GM19372 (cell line): ENCODE measurements at regions not wholly inside any gene's neighbourhood (a gene's known extent, or its start where the extent isn't known, plus 50 kb on each side); places are given as distances from the start of the nearest gene placed in this dataset.
"Not testable (repeated sequence)": the region's sequence is repeated elsewhere in the genome, so short reads cannot be mapped to it uniquely, and the experiment has no call there.

ENCODE experiments used
- ATAC-seq: cut with Tn5 transposase; IDR thresholded peaks from one replicate; pipeline ENCODE4 v1.9.1; 2021; ENCODE audit warnings: mild to moderate bottlenecking, low read depth, moderate library complexity; ENCODE audit not compliant: unreplicated experiment

DNA sequence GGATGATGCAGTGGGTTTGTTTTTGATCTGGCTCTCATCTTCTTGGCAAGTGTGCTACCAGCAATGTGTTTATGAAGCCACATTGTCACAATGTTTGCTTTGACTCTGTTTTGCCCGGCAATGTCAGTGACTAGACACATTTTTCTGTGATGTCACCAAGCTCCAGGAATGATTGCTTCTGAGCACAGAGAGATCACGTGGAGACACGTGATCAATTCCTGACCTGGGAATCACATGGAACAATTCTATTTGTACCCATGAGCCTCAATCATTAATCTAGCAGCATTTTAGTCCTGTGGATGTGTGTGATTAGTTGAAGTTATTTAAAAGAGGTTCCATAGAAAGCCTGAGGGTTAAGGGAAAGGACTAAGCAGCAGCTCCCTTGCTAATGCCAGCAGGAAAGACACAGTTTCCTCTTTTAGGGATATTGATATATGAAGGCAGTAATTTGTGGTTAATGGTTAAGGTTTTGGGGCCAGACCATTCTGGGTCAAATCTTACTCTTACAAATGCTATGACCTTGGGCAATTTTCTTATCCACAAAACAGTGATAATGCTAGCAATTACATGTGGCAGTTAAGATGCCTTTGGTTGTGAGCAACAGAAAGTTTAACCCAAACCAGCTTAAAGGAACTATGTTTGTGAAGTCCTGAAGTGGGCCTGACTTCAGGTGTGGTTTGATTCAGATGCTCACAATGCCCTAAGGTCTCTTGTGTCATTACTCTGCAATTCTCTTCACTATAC is 59.0 kb downstream of the FASLG start:
- no peak for ATAC-seq

DNA sequence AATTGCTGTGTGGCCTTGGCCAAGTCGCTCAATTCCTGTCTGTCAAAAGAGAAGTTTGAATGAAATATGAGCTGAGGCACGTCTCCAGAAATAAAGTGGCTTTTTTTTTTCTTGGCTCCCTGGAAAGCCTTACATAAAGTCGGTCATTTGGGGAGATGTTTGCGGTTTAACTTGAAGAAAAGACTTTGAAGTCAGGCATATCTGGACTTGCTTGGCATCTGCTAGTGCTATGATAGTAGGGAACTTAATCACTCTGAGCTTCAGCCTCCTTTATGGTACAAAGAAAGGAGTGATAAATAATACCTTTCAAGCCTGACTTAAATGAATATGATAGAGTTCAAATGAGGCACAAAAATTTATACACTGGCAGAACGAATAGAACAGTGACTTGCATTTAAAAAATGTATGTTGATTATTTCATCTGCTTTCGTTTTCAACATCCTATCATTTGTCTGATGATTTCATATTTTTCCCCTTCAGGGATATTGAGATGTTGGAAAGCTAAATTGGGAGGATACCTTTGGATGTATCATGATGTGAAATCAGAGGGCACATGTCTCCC is 60.2 kb downstream of the FASLG start:
- ATAC-seq, result no peak

DNA sequence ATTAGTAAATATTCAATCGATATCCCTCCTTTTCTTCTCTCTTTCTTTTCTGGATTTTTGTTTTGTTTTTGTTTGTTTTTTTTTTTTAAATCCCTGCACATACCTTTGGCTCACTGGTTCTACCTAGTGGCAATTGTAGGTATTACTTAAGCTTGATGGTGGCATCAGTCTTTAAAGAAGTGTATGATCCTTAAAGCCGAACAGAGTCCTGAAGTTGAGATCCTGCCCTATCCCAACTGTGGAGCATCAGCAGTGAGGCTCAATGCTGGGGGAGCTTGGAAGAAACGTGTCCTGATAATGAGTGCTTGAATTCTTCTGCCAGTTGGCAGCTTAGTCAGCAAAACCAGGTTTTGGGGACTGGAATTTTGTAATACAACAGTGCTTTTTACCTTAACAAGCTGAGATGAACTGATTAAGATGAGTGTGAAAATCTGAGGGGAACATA is 60.8 kb downstream of the FASLG start:
- no peak for ATAC-seq

DNA sequence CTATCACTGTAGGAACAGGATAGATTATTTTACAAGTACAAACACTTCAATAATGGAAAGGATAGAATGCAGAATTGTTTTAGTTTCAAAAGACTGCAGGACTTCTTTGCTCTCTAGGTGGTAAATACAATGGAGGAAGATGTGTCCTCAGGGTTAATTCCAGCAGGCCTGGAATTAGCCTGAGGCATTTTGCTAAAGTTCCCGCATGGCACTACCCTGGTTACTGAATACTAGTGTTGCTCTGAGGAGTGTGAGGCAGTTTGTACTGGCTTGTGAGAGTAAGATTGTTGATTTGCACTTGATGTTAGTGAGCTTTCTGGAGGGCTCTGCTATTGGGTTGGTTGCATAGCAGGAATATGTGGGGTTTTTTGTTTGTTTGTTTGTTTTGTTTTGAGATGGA is 61.4 kb downstream of the FASLG start:
- no peak for ATAC-seq

DNA sequence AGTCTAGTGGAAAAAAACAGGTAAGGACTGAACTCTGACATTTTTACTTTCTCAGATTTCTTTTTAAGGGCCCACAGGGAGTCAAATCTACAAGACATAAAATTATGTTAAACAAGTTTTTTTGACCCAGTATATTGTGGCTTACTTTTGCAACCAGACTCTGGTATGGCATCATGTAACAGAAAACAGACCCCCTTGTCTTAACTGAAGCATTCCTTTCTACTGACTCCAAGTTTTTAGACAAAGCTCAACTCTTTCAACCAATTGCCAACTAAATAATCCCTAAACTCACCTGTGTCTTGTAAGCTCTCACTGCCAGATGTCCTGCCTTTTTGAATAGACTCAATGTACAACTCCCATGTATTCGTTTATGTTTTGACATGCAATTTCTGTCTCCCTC is 64.3 kb downstream of the FASLG start:
- ATAC-seq, result no peak

DNA sequence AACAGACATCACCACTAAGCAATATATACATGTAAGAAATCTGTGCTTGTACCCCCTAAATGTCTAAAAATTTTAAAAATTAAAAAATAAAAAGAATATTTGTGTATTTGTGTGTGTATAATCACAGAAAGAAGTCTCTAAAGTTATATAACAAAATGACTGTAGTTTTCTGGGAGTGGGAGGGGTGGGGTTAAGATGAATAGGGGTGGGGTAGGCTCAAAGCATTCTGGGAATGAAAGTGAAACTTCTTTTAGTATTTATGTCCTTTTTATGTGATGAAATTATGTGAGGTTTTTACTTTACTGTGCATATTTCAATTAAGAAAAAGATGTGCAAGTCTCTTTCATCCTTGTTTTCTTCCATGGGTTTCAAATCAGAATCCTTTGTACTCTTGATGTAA is 65.3 kb downstream of the FASLG start:
- no peak for ATAC-seq

DNA sequence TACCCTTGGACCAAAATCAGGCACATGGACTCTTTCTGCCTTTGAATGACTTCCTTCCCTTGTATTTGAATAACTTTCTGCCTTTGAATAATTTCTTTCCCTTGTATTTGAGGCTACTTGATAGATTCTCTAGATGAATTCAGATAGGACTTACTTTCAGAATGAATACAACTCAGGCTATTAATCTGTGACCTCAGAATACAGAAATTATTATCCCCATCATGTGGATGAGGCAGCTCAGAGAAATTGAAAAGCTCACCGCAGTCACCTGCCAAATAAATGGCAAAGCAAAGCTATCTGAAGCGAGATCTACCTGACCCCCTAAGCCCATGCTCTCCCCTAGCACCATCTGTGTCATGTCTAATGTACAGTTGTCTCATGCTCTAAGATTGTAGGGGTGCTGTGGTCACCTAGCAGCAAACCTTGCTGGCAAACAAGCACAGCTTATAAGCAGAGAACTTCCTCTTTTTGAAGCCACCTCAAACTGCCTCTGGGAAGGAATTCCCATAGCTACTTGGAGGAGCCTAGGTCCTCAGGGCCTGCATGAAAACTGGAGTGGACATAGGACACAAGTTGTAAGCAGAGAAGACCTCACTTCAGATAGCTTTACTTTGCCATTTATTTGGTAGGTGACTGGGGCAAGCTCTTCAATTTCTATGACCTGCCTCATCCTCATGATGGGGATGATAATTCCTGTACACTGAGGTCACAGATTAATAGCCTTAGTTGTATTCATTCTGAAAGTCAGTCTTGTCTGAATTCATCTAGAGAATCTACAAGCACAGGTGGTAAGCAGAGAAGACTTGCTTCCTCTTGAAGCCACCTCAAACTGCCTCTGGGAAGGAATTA is 66.1 kb downstream of the FASLG start:
- peak; percentile 77 for ATAC-seq

DNA sequence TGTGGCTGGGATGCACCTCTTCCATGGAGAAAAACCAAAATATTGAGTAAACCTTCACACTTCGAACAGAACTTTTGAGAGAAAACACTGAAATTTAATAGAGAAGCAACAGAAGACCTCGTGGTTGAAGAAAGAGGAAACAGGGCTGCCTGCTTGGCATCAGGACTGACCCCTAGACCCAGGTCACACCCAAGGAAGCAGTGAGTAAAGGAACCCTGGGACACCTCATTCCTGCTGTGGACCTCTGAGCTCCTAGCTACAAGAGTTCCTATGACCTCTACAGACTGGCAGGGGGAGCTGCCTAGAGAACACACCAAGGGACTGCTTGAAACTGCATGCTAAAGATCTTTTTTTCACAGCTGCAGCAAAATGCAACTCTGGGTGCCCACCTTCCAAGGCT is 67.8 kb downstream of the FASLG start:
- ATAC-seq, result no peak

DNA sequence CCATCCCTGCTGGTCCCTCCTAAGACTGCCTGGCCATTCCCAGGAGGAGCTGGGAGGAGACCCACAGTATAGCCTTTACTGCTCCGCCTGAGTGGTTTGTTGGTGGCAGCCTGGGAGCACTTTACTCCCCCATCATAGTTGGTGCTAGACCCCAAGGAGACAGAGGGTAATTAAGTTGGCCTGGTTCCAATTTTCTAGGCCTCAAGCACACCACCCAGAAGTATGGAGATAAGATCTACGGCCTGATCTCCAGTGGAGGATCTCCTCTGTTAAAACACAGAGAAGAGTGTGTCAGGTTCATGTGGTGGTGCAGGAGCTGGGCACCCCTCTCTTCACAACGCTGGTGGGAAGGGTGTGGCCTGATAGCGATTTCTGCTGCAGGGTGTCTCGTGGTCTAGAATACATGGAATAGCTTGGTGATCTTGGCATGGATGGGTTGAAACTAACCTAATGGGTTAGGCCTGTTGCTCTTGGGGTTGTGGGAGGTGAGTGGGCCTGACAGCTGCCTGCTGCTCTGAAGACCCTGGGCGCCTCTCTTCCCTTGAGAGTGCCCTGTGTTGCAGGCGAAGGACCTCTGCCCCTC is 68.5 kb downstream of the FASLG start:
- ATAC-seq, result no peak

DNA sequence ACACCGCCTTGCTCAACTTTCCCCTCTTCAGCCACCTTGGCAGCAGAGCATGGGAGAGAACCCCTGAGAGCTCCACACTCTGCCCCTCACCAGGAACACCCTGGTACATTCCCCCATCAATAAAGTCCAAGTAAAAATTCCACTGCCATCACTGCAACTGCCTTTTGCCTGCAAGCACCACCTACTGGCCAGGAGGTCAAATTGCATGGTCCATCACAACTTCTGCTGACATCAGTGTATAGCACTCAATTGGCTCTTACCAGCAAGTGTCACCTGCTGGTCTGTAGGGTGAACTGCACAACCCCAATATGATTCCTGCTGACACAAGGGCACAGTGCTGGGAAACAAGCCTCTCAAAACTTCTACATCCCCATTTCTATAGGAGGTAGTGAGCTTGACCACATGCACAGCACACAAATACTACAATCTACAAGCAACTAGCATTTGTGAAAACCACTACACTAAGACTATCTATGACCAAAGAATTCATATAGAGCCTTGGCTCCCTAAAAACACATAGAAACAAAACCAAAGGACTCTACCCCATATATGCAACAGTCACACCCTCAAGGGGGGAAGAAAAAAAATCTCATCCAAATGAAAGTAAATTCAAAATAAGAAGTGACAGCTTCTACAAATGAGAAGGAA is 69.2 kb downstream of the FASLG start:
- ATAC-seq, result no peak

DNA sequence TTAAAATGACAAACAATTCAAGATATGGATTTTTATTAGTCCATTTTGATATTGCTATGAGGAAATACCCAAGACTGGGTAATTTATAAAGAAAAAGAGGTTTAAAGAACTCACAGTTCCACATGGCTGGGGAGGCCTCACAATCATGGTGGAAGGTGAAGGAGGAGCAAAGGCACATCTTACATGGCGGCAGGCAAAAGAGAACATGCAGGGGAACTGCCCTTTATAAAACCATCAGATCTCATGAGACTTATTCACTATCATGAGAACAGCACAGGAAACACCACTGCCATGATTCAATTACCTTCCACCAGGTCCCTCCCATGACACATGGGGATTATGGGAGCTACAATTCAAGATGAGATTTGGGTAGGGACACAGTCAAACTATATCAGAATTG is 69.8 kb downstream of the FASLG start:
- ATAC-seq, result not testable (repeated sequence)

DNA sequence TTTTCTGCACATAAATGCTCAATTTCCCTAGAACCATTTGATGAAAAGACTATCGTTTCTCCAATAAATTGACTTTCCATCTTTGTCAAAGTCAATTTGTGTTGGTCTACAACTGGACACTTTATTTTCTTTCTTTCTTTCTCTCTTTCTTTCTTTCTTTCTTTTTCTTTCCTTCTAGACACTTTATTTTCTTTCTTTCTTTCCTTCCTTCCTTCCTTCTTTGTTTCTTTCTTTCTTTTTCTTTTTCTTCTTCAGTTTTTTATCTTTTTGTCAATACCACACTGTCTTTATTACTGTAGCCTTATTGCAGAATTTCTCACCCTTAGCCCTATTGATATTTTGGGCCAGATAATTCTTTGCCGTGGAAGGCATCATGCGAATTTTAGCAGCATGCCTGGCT is 73.5 kb downstream of the FASLG start:
- ATAC-seq, result no peak

DNA sequence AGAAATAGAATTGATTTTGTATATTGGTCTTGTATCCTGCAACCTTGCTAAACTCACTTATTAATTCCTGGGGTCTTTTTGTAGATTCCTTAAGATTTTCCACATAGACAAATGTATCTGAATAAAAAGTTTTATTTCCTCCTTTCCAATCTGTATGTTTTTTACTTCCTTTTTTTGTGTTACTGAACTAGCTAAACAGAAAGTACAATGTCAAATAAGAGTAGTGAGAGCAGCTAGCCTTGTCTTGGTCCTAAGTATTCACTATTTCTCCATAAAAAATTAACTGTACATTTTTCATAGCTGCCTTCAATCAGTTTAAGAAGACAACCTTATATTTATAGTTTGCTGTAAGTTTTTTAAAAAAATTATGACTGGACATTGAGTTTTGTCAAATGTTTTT is 74.9 kb downstream of the FASLG start:
- ATAC-seq, result no peak

DNA sequence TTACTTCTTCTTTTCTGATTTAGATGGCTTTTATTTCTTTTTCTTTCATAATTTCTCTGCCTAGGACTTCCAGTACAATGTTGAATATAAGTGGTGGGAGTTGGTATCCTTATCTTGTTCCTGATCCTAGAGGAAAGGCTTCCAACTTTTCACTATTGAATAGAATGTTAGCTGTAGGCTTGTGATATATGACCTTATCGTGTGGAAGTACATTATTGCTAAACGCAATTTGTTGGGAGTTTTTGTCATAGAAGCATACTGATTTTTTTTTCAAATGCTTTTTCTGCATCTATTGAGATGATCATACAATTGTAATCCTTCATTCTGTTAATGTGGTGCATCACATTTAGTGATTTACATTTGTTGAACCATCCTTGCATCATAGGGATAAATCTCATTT is 79.5 kb downstream of the FASLG start:
- ATAC-seq, result no peak

DNA sequence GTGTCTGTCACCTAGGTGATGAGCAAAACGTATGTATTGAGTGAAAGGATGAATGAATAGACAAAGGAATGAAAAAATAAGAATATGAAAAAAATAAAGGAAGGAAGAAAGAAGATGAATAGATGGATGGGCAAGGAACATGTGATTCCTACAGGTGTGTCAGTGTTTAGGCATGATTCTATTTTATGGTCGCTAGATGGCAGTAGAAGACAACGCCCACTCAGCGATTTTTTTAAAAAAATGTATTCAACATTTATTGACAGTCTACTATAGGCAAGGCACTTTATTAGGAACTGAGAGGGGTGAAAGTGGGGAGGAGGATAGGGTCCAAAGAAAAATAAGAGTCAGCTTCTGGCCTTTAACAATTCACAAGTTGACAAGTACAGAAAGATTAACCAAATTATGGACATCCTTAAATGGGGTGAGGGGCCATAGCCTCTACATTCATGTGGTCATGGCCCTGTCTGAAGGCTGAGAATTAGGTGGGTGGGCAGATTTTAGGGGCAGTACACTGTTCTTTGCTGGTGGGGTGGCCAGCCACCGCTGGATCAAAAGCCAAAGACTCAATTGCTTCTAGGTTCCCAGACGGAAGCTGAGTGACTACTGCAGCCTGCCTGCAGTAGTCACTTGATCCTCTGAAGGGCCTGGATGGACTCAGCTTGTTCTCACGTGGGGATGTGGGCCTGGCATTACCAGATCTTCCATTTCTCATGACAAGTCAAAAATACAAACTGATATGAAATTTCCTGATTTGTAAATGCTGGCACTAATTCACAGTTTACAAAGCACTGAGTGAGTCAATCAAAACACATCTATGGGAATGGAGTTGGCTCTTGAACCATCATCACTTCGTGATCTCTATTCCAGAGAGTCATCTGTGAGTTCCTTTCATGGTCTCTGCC is 83.9 kb downstream of the FASLG start:
- ATAC-seq, result no peak

DNA sequence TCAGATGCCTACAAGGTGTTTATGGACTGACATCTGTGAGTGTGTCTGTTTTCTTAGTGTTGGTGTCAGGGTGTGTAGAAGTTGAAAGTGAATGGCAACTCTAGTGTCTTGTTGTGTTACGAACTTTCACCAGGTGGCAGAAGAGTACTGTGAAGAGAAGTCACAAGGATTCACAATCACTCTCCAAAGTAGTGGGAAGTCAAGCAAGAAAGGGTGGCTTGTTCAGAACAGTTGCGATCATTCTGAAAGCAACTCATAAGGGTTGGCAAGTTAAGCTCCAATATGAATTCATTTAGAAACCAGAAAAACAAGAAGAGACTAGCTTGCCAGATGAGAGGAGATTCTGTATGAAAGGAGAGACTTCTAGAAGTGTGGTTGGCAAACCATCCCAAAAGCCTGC is 86.1 kb downstream of the FASLG start:
- ATAC-seq, result peak; percentile 61

DNA sequence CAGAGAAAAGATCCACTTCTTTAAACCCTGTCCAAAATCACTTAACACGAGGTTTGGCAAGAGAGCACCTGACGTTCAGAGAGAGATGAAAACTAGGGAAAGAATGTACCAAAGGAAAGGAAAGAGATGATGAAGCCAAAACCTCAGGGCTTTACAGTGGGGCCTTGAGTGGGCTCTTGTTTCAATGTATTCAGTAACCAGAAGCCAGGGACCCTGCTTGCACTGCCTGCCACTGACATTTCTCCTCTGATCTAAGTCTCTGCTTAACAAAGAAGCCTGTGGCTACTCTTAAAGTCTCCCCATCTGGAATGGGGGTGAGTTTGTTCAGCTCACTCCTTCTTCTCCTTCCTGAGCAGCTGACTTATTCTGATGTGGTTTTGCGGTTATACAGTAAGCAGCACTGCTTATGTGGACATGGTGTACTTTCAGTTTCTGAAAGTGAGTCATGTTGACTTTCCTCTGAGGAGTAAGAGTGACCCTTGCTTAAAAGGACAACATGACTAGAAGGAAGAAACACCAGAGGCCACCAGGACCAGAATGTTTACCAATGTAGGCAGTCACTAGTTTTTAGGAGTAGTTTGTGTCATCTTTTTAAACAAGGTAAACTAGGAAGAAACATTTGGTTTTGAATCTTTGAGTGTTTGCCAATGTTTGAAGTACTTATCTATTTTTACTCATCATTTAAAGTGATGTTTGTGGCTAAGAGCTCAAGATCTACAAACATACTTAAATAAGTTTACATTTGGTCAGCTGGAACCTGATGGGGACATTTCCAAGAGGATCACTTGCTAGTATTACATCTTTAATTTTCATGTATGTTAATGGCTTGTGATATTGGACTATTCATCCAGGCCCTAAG is 87.4 kb downstream of the FASLG start:
- peak; percentile 73 for ATAC-seq

DNA sequence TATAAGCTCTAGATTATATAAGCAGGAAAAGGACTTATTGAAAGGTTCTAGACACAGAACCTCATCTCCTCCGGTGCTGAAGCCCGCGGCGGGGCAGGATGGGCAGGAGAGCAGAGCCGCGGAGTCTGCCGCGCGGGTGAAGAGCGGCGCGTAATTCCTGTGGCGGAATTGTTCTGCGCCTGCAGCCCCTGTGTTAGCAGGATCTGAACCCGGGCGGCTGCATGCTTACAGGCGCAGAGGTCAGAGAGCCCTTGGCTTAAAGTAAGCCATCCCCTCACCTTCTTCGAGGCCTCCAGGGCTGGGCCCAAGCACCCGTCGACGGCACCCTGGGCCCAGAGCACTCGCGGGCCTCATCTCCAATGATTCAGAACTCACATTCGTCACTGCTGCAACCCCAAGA is 89.3 kb downstream of the FASLG start:
- no peak for ATAC-seq

DNA sequence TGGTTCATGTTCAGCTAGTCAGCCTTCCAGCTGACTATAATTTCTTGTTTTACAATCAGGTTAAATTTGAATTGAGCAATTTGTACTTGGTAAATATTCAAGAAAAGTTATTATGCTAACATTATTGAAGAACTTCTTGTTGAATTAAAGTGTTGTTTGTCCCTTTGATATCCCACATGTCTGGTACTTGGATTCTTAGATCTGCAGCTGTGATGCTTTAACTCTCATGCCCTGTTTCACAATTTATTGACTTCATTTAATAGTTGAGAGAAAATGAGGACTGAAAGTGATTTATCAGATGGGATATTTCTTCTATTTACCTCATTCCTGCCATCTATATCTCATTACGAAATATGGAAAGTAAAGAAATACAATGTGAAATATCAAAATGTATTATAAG is 92.8 kb downstream of the FASLG start:
- ATAC-seq, result no peak
